Brain microvascular endothelial cell (primary cell): ENCODE measurements at regions not wholly inside any gene's neighbourhood (a gene's known extent, or its start where the extent isn't known, plus 50 kb on each side); places are given as distances from the start of the nearest gene placed in this dataset.

ENCODE experiments used
- DNase-seq: peaks from one replicate; pipeline ENCODE4 v3.0.0-alpha.2; 2020
- H3K27ac ChIP-seq: fragments of 250-450 bp; sonication (Bioruptor Pico); 2 replicates; pipeline ENCODE4 v1.5.1; 2020; ENCODE audit warnings: mild to moderate bottlenecking, moderate library complexity
- H3K27me3 ChIP-seq: fragments of 250-450 bp; sonication (Bioruptor Pico); replicated peaks from 2 replicates; pipeline ENCODE4 v1.5.1; 2020; ENCODE audit warnings: mild to moderate bottlenecking
- H3K36me3 ChIP-seq: fragments of 250-450 bp; sonication (Bioruptor Pico); replicated peaks from 2 replicates; pipeline ENCODE4 v1.5.1; 2020; ENCODE audit warnings: mild to moderate bottlenecking
- H3K4me3 ChIP-seq: 2 replicates; pipeline ENCODE4 v1.5.1; 2011; ENCODE audit warnings: low read depth, mild to moderate bottlenecking, control low read depth, low read length, moderate library complexity
- in situ Hi-C: cut with HindIII; loops from 2 replicates; pipeline ENCODE4 v1.10.0; 2017; ENCODE audit warnings: low sequenced_read_pairs, low pct_ligation_motif_present
- TF ChIP-seq, protein P1 (sequence below): IDR thresholded peaks from 2 replicates; pipeline ENCODE4 v1.5.1; 2011; ENCODE audit warnings: low read depth, mild to moderate bottlenecking, moderate library complexity, low read length, control low read depth, inconsistent platforms; ENCODE audit errors: missing control alignments

DNA sequence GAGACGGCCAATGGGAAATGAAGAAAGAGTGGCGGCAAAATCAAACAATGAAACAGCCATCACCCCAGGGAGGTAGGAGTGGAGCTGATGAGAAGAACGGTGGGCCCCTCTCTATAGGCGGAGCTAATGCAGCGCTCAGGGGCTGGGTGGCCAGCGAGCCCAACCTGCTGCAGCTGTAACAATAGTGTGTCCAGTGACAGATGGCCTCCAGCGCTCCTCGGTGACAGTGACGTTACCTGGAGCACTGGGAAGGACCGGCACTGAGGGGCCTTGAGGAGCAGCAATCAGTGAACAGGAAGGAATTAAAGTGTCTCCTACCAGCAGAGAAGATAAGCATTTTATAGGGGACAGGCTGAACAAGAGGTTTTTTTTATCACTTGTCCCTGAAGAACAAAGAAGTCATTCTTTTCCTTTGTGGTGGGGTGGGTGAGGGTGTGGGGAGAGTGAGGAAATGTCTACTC lies 81.6 kb downstream of the FOXA2 start:
- Histone ChIP-seq H3K4me3 (no peak overlapping the region), H3K36me3 (no peaks in the 10 kb centered on the region), H3K27ac (no peak overlapping the region), H3K27me3 (no peaks in the 10 kb centered on the region)
- TF ChIP-seq, protein P1, sequence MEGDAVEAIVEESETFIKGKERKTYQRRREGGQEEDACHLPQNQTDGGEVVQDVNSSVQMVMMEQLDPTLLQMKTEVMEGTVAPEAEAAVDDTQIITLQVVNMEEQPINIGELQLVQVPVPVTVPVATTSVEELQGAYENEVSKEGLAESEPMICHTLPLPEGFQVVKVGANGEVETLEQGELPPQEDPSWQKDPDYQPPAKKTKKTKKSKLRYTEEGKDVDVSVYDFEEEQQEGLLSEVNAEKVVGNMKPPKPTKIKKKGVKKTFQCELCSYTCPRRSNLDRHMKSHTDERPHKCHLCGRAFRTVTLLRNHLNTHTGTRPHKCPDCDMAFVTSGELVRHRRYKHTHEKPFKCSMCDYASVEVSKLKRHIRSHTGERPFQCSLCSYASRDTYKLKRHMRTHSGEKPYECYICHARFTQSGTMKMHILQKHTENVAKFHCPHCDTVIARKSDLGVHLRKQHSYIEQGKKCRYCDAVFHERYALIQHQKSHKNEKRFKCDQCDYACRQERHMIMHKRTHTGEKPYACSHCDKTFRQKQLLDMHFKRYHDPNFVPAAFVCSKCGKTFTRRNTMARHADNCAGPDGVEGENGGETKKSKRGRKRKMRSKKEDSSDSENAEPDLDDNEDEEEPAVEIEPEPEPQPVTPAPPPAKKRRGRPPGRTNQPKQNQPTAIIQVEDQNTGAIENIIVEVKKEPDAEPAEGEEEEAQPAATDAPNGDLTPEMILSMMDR = no peak
- no peak for DNase-seq
- in situ Hi-C loops = no loop called here

DNA sequence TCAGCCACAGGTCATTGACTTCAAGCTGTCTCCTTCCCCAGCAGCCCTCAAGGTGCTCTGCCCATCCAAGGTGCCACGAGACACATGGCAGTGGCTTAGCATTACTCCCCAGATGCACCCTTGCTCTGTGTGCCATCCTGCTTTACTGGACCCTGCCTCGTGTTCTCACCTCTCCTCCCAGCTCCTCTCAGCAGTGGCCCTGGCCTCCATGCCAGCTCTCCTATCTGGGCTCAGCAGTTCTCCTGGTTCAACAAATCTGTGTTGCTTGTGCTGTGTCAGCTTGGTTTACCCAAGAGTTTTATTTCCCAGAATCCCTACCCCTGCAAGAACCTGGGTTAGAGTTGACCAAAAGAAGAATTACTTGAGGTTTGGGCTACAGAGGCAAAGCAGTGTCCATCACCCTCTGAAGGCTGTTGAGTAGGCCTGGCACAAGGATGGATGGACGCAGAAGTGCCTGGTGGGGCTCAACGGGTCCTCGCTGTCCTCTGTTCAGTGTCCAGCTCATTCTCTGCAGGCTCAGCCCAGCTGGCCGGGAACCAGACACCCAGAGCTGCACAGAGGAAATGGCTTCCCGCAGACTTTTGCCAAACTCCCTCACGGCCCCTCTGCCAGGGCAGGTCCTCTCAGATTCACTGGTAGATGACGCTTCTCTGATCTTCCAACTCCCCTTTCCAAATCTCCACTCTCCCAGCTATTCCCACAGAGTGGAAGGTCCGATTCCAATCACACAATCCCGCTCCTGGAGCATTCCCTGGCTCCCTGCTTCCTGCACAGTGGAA lies 82.6 kb downstream of the FOXA2 start:
- in situ Hi-C loops = no loop called here
- TF ChIP-seq, protein P1 = no peak
- H3K27ac ChIP-seq = no peak overlapping the region
- H3K4me3 ChIP-seq = no peak overlapping the region
- no peaks in the 10 kb centered on the region for H3K36me3 ChIP-seq
- no peak for DNase-seq
- H3K27me3 ChIP-seq = no peaks in the 10 kb centered on the region

DNA sequence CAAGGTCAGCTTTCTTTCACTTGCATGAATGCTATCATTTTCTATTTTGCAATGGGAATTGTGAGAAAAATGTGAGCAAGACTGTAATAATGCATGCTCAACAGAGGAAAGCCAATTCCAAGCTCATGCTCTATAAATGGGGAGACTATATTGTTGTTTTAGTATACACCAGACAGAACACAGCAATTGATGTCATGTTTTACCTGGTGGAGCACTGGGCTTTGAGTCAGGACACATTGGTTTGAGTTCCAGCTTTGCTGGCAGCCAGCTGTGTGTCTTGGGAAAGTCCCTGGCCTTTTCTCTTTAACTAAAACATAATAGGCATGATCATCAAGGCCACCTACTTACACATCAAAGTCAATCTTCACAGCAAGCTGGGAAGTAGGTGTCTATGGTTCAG lies 83.3 kb downstream of the FOXA2 start:
- no peak for DNase-seq
- Histone ChIP-seq H3K4me3 (no peak overlapping the region), H3K27me3 (no peaks in the 10 kb centered on the region), H3K36me3 (no peaks in the 10 kb centered on the region), H3K27ac (no peak overlapping the region)
- in situ Hi-C loops = no loop called here
- TF ChIP-seq, protein P1 = no peak

DNA sequence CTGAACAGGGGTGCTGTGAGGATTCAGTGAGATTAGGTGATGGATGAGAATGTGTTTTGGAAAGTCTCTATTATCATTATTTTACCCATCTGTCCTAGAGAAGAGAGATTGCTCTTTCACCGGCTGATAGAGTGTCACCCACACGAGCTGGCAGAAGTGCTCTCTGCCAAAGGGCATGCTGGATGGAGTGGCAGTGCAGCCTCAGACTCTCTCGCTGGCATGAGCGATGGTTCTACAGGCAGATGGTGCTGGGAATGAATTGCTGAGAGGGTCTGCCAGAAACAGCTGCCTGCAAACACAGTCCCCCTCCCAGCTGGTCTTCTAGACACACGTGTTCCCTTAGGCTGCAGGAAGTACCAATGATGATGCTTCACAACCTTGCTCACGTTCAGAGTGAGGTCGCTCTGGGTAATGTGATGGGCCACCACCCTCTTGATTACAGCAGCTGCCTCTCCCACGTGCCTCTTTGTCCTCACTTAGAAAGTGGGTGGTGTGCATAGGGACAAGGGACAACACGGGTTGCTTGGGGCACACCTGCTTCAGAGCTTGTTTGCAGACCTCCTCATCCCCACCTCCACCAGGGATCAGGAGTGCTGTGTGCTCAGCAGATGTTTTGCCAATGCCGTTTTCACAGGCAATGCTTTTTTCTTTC lies 84.7 kb downstream of the FOXA2 start:
- Histone ChIP-seq H3K4me3 (no peak overlapping the region), H3K27ac (no peak overlapping the region), H3K36me3 (no peaks in the 10 kb centered on the region), H3K27me3 (no peaks in the 10 kb centered on the region)
- in situ Hi-C loops = no loop called here
- no peak for DNase-seq
- TF ChIP-seq, protein P1 = no peak

DNA sequence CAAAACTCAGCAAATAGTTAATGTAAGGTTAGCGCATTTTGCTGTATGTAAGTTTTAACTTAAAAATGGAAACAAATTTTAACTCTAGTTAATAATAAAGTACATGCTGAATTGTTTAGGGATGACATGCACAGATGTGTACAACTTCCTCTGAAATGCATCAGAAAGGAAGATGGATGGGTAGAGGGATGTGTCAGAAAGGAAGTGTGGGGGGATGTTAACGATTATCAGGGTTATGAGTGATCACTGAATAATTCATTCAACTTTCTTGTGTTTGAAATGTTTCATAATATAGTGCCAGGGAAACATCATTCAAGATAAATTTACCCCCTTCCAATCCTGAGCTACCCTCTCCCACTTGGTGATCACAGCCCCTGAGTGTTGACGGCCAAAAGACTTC lies 87.6 kb downstream of the FOXA2 start:
- TF ChIP-seq, protein P1 = no peak
- no peak overlapping the region for H3K27ac ChIP-seq
- no peak for DNase-seq
- in situ Hi-C loops = no loop called here
- no peaks in the 10 kb centered on the region for H3K27me3 ChIP-seq
- H3K36me3 ChIP-seq = no peaks in the 10 kb centered on the region
- H3K4me3 ChIP-seq = no peak overlapping the region
